Activated T-helper 1 cell treated with anti-CD3 and anti-CD28 coated beads, Interleukin-2, amount 50 U/mL, for 16 hours (primary cell): ENCODE measurements at regions not wholly inside any gene's neighbourhood (a gene's known extent, or its start where the extent isn't known, plus 50 kb on each side); places are given as distances from the start of the nearest gene placed in this dataset.
"Not testable (repeated sequence)": the region's sequence is repeated elsewhere in the genome, so short reads cannot be mapped to it uniquely, and the experiment has no call there.

Experiments used
- DNase-seq, 2 donors: peaks; one replicate each; pipeline ENCODE4 v3.0.0-alpha.2; 2020; ENCODE audit warnings: low read depth in 1 of 2, low spot score in 1 of 2

GRCh38 chr15:93759629-93760028 lies 471.7 kb upstream of the MCTP2 start:
- DNase-seq = no peak

GRCh38 chr15:93758824-93759223 lies 472.5 kb upstream of the MCTP2 start:
- DNase-seq = no peak

- no peak for DNase-seq
These were observed 482.7 kb upstream of the MCTP2 start for GRCh38 chr15:93748710-93749109.

- DNase-seq = not testable (repeated sequence)
These were observed 496.4 kb upstream of the MCTP2 start for GRCh38 chr15:93734976-93735375.

GRCh38 chr15:93730724-93731123 lies 500.6 kb upstream of the MCTP2 start:
- DNase-seq = no peak

- no peak for DNase-seq
These were observed 509.2 kb upstream of the MCTP2 start for GRCh38 chr15:93722165-93722564.

- no peak for DNase-seq
These were observed 510.8 kb upstream of the MCTP2 start for GRCh38 chr15:93720607-93721006.

GRCh38 chr15:93719921-93720351 lies 511.4 kb upstream of the MCTP2 start:
- DNase-seq = no peak

- DNase-seq = no peak
These were observed 514.6 kb upstream of the MCTP2 start for GRCh38 chr15:93716615-93717231.

- DNase-seq = no peak
These were observed 521.7 kb upstream of the MCTP2 start for GRCh38 chr15:93709708-93710107.

- no peak for DNase-seq
These were observed 522.5 kb upstream of the MCTP2 start for GRCh38 chr15:93708724-93709445.

GRCh38 chr15:93707751-93708150 lies 523.6 kb upstream of the MCTP2 start:
- DNase-seq = no peak

- DNase-seq = no peak
These were observed 524.7 kb upstream of the MCTP2 start for GRCh38 chr15:93706495-93707292.

GRCh38 chr15:93705753-93706455 lies 525.5 kb upstream of the MCTP2 start:
- DNase-seq = no peak

- DNase-seq = no peak
These were observed 528.1 kb upstream of the MCTP2 start for GRCh38 chr15:93703092-93703739.

- DNase-seq = no peak
These were observed 531.3 kb upstream of the MCTP2 start for GRCh38 chr15:93700051-93700450.

GRCh38 chr15:93694033-93694432 lies 537.3 kb upstream of the MCTP2 start:
- no peak for DNase-seq

- DNase-seq = no peak
These were observed 547.7 kb upstream of the MCTP2 start for GRCh38 chr15:93683651-93684050.

GRCh38 chr15:93671387-93671943 lies 559.9 kb upstream of the MCTP2 start:
- no peak for DNase-seq

- DNase-seq = no peak
These were observed 560.4 kb upstream of the MCTP2 start for GRCh38 chr15:93670931-93671330.
